Stimulated activated CD4-positive, alpha-beta T cell treated with anti-CD3 and anti-CD28 coated beads, TNF-alpha, amount 100 ng/mL, for 1 hour (primary cell): ENCODE measurements at regions not wholly inside any gene's neighbourhood (a gene's known extent, or its start where the extent isn't known, plus 50 kb on each side); places are given as distances from the start of the nearest gene placed in this dataset.
"Not testable (repeated sequence)": the region's sequence is repeated elsewhere in the genome, so short reads cannot be mapped to it uniquely, and the experiment has no call there.

Experiments
- DNase-seq, 3 donors: peaks; one replicate each; pipeline ENCODE4 v3.0.0-alpha.2; 2020; ENCODE audit warnings: low read depth in 3 of 3, low spot score in 1 of 3

- not testable (repeated sequence) for DNase-seq
Observed at GRCh38 chr9:40939201-40939887, 189.1 kb downstream of the FOXD4L6 start.

- no peak for DNase-seq
Observed at GRCh38 chr9:40935336-40935735, 193.1 kb downstream of the FOXD4L6 start.

GRCh38 chr9:40934480-40934879 lies 194.0 kb downstream of the FOXD4L6 start:
- DNase-seq: not testable (repeated sequence)

- not testable (repeated sequence) for DNase-seq
Observed at GRCh38 chr9:40930426-40930825, 198.1 kb downstream of the FOXD4L6 start.

GRCh38 chr9:40929488-40929845 lies 199.0 kb downstream of the FOXD4L6 start:
- not testable (repeated sequence) for DNase-seq

- DNase-seq: no peak
Observed at GRCh38 chr9:40928803-40929487, 199.5 kb downstream of the FOXD4L6 start.

- DNase-seq: no peak
Observed at GRCh38 chr9:40927851-40928802, 200.4 kb downstream of the FOXD4L6 start.

GRCh38 chr9:40927260-40927631 lies 201.2 kb downstream of the FOXD4L6 start:
- DNase-seq: no peak

- no peak for DNase-seq
Observed at GRCh38 chr9:40926404-40927259, 201.8 kb downstream of the FOXD4L6 start.

GRCh38 chr9:40925149-40925548 lies 203.3 kb downstream of the FOXD4L6 start:
- DNase-seq: no peak

- DNase-seq: not testable (repeated sequence)
Observed at GRCh38 chr9:40916399-40916783, 212.1 kb downstream of the FOXD4L6 start.

- not testable (repeated sequence) for DNase-seq
Observed at GRCh38 chr9:40915660-40916398, 212.7 kb downstream of the FOXD4L6 start.

- DNase-seq: no peak
Observed at GRCh38 chr9:40914772-40915659, 213.5 kb downstream of the FOXD4L6 start.

- no peak for DNase-seq
Observed at GRCh38 chr9:40913928-40914673, 214.4 kb downstream of the FOXD4L6 start.

- no peak for DNase-seq
Observed at GRCh38 chr9:40913096-40913719, 215.3 kb downstream of the FOXD4L6 start.

- DNase-seq: not testable (repeated sequence)
Observed at GRCh38 chr9:40912679-40913078, 215.8 kb downstream of the FOXD4L6 start.

GRCh38 chr9:40911647-40912046 lies 216.8 kb downstream of the FOXD4L6 start:
- DNase-seq: no peak

- DNase-seq: not testable (repeated sequence)
Observed at GRCh38 chr9:40910995-40911394, 217.5 kb downstream of the FOXD4L6 start.
